GM23338 (cell line): ENCODE measurements at regions not wholly inside any gene's neighbourhood (a gene's known extent, or its start where the extent isn't known, plus 50 kb on each side); places are given as distances from the start of the nearest gene placed in this dataset.

Experiments used
- CREB1 ChIP-seq: fragments of 250-450 bp; sonication (Bioruptor Pico); IDR thresholded peaks from 2 replicates; pipeline ENCODE4 v1.5.0; 2020; ENCODE audit warnings: low read depth, mild to moderate bottlenecking, moderate library complexity
- CTCF ChIP-seq, 2 experiments: fragments of 200-600 bp in 1 of 2; sonication (generic) in 1 of 2; conservative IDR thresholded peaks; 2 replicates each; pipeline versions ENCODE4 v1.5.1 to v1.6.1; 2016 to 2017; ENCODE audit warnings: antibody characterized with exemption in 2 of 2, low read depth in 2 of 2, mild to moderate bottlenecking in 2 of 2, moderate library complexity in 1 of 2
- ETS1 ChIP-seq: IDR thresholded peaks from 2 replicates; pipeline ENCODE4 v1.6.1; 2016; ENCODE audit warnings: antibody characterized with exemption
- EZH2 ChIP-seq: fragments of 200-600 bp; sonication (generic); IDR thresholded peaks from one replicate; pipeline ENCODE4 v1.8.0; 2017; ENCODE audit warnings: antibody characterized with exemption, mild to moderate bottlenecking, low read depth; ENCODE audit not compliant: unreplicated experiment
- EZH2phosphoT487 ChIP-seq: fragments of 200-600 bp; sonication (generic); IDR thresholded peaks from one replicate; pipeline ENCODE4 v1.8.1; 2018; ENCODE audit warnings: antibody characterized with exemption; ENCODE audit not compliant: unreplicated experiment
- JUNB ChIP-seq: IDR thresholded peaks from one replicate; pipeline ENCODE4 v1.6.1; 2016; ENCODE audit warnings: antibody characterized with exemption; ENCODE audit not compliant: unreplicated experiment
- NANOG ChIP-seq: IDR thresholded peaks from 2 replicates; pipeline ENCODE4 v1.6.1; 2016; ENCODE audit warnings: antibody characterized with exemption, borderline replicate concordance
- POLR2AphosphoS5 ChIP-seq: IDR thresholded peaks from 2 replicates; pipeline ENCODE4 v1.6.1; 2016; ENCODE audit warnings: antibody characterized with exemption, low read depth

GRCh38 chr4:123535037-123535748 is 138.6 kb downstream of the SPRY1 start:
- TF ChIP-seq EZH2 (no peak), POLR2AphosphoS5 (no peak), CTCF (conservative IDR thresholded peaks at IDR 0.05; ENCODE audit: low read depth in 2 of 2) (no peak), JUNB (no peak), CREB1 (no peak), NANOG (no peak), EZH2phosphoT487 (no peak), ETS1 (no peak)
